Tibial nerve (tissue), 4 donors: ENCODE measurements at regions not wholly inside any gene's neighbourhood (a gene's known extent, or its start where the extent isn't known, plus 50 kb on each side); places are given as distances from the start of the nearest gene placed in this dataset.

Source experiments
- DNase-seq, 2 donors: peaks; one replicate each; pipeline ENCODE4 v3.0.0-alpha.2; 2019; ENCODE audit warnings: low spot score in 2 of 2
- H3K27ac ChIP-seq, 4 donors: fragments of 200-600 bp; sonication (generic) in 3 of 4; one replicate each; pipeline ENCODE4 v1.5.1; 2017 to 2019; ENCODE audit warnings: mild to moderate bottlenecking in 1 of 4
- H3K27me3 ChIP-seq, 2 donors: fragments of 200-600 bp; sonication (generic) in 1 of 2; one replicate each; pipeline versions ENCODE4 v1.5.1 to v1.6.0; 2017 to 2019
- H3K36me3 ChIP-seq, 3 donors: fragments of 200-600 bp; sonication (generic); one replicate each; pipeline ENCODE4 v1.5.1; 2018 to 2019
- H3K4me1 ChIP-seq, 4 donors: fragments of 200-600 bp; sonication (generic) in 3 of 4; one replicate each; pipeline ENCODE4 v1.5.1; 2017 to 2019
- H3K4me3 ChIP-seq, 4 donors: fragments of 200-600 bp; sonication (generic) in 3 of 4; one replicate each; pipeline ENCODE4 v1.5.1; 2017 to 2019; ENCODE audit warnings: mild to moderate bottlenecking in 1 of 4, moderate library complexity in 1 of 4
- H3K9me3 ChIP-seq, 4 donors: fragments of 200-600 bp; sonication (generic) in 3 of 4; one replicate each; pipeline ENCODE4 v1.5.1; 2017 to 2019
- EP300 ChIP-seq, 2 donors: sonication (generic); formaldehyde crosslinking; IDR thresholded peaks; one replicate each; pipeline ENCODE4 v1.6.1; 2017; ENCODE audit warnings: antibody characterized with exemption in 2 of 2, mild to moderate bottlenecking in 1 of 2
- POLR2A ChIP-seq, 2 donors: fragments of 450-650 bp; IDR thresholded peaks; one replicate each; pipeline ENCODE4 v1.6.1; 2017; ENCODE audit warnings: antibody characterized with exemption in 2 of 2, mild to moderate bottlenecking in 2 of 2, moderate library complexity in 2 of 2
- WGBS, 2 donors: methylation state at CpG; one replicate each; pipeline ENCODE4 v1.1.5; 2018; 5-methylcytosine and 5-hydroxymethylcytosine counted together
- TF ChIP-seq, protein P1 (sequence below), 5 experiments: fragments of 200-600 bp in 3 of 5; fragments of 450-650 bp in 2 of 5; sonication (generic) in 3 of 5; IDR thresholded peaks; one replicate each; pipeline ENCODE4 v1.5.1; 2016 to 2019; ENCODE audit warnings: antibody characterized with exemption in 5 of 5, mild to moderate bottlenecking in 3 of 5, moderate library complexity in 2 of 5

DNA sequence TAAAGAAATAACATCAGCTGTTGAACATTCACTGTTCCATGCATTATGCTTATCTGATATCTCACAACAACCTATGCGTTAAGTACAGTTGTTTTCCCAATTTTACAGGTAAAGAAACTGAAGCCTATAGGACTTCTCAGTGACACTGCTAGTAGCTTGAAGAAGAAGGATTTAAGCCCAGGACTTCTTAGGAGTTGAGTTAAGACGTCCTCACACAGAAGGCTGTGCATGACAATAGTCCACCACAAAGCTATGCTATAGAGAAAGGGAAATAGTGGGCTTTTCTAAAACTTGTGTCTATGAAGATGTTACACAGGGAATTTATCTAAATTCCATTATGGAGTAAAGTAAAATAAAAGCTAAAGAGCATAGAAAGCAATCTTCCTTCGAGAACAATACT is 120.5 kb upstream of the RASSF8 start:
- Histone ChIP-seq H3K36me3 (no peaks in the 10 kb centered on the region), H3K4me3 (no peak overlapping the region), H3K27ac (no peak overlapping the region), H3K9me3 (peaks cover 0 to 6% (median 0%) of the 10 kb centered on the region in 4 donors), H3K4me1 (no peaks in the 10 kb centered on the region), H3K27me3 (no peaks in the 10 kb centered on the region)
- DNase-seq = no peak
- TF ChIP-seq POLR2A (IDR thresholded peaks at IDR 0.05) (no peak), EP300 (IDR thresholded peaks at IDR 0.05) (no peak)
- TF ChIP-seq, protein P1, sequence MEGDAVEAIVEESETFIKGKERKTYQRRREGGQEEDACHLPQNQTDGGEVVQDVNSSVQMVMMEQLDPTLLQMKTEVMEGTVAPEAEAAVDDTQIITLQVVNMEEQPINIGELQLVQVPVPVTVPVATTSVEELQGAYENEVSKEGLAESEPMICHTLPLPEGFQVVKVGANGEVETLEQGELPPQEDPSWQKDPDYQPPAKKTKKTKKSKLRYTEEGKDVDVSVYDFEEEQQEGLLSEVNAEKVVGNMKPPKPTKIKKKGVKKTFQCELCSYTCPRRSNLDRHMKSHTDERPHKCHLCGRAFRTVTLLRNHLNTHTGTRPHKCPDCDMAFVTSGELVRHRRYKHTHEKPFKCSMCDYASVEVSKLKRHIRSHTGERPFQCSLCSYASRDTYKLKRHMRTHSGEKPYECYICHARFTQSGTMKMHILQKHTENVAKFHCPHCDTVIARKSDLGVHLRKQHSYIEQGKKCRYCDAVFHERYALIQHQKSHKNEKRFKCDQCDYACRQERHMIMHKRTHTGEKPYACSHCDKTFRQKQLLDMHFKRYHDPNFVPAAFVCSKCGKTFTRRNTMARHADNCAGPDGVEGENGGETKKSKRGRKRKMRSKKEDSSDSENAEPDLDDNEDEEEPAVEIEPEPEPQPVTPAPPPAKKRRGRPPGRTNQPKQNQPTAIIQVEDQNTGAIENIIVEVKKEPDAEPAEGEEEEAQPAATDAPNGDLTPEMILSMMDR (IDR thresholded peaks at IDR 0.05) = no peak
- 82 to 84% methylated on average over 3 of the region's 3 CpGs for WGBS, 2 donors

DNA sequence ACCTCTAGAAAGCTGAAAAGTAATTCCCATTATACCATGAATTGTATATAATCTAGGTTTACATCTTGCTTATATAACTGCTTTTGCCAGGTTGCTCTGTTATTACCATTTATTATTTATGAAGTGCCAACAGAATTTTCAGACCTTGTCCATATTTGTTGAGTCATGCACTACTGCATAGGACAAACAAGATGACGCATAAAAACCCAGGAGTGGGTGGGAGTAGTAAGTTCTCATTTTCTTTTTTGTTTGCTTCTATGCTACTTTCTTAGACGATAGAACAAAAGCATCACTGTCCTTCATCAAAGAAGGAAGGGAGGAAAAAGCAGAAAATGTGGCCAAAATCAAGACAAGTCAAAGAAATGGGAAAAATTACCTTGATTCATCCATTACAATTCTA is 119.0 kb upstream of the RASSF8 start:
- no peak for DNase-seq
- peaks cover 0 to 6% (median 0%) of the 10 kb centered on the region in 4 donors for H3K9me3 ChIP-seq
- no peak for TF ChIP-seq EP300 (IDR thresholded peaks at IDR 0.05)
- TF ChIP-seq POLR2A (IDR thresholded peaks at IDR 0.05) = no peak
- TF ChIP-seq, protein P1 (IDR thresholded peaks at IDR 0.05) = no peak
- 31 to 46% methylated on average over 2 of the region's 2 CpGs for WGBS, 2 donors
- H3K4me3 ChIP-seq = no peak overlapping the region
- H3K36me3 ChIP-seq = no peaks in the 10 kb centered on the region
- no peaks in the 10 kb centered on the region for H3K4me1 ChIP-seq
- H3K27ac ChIP-seq = no peak overlapping the region
- no peaks in the 10 kb centered on the region for H3K27me3 ChIP-seq

DNA sequence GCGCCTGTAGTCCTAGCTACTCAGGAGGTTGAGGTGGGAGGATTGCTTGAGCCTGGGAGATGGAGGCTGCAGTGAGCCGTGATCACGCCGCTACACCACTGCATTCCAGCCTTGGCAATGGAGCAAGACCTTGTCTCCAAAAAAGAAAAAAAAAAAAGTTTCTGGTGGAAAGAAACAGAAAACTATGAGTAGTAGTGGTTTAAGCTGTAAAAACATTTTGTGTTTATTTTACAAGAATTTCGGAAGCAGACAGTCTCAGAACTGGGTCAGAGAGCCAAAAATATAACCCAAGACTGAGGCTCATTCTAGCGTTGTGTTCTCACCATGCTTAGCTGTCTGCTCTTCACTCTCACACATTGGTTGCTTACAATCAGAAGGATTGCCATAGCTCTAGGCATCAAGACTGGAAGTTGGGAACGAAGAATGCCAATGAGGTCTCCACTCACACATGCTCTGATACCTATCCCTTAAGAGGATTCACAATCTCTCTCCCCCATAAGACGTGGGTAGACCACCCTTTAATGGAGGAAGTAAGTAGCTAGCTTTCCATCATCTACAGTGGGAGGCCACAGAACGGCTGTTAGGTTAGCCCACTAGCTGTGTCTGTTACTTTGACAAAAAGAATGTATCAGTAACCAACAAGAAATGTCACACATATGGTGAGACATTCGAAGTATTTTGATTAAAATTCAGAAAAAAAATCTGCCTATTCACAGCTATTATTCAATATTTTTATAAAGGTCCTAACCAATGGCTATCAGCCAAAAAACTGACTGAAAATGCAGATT is 117.6 kb upstream of the RASSF8 start:
- peak in 1 of 2 donors; percentile 6 for TF ChIP-seq EP300 (IDR thresholded peaks at IDR 0.05)
- TF ChIP-seq POLR2A (IDR thresholded peaks at IDR 0.05) = no peak
- Histone ChIP-seq H3K9me3 (peaks cover 0 to 4% (median 0%) of the 10 kb centered on the region in 4 donors), H3K27ac (no peak overlapping the region), H3K27me3 (no peaks in the 10 kb centered on the region), H3K4me1 (no peaks in the 10 kb centered on the region), H3K36me3 (no peaks in the 10 kb centered on the region), H3K4me3 (no peak overlapping the region)
- DNase-seq = no peak
- WGBS, 2 donors = 66 to 75% methylated on average over 10 of the region's 10 CpGs

DNA sequence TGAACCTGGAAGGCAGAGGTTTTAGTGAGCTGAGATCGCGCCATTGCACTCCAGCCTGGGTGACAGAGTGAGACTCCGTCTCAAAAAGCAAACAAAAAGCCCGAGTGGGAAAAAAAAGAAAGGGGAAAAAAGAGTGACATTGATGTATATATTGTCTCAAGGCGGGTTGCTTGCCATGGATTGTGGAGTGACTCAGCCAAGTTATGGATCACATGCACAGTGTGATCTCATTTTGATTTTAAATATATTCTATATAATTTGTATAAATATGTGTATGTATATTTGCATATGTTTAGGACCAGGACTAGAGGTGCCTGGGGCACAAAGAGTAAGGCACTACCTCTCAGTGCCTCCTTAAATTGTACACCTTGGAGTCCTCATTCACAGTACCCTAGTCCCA is 116.2 kb upstream of the RASSF8 start:
- H3K27ac ChIP-seq = no peak overlapping the region
- no peaks in the 10 kb centered on the region for H3K36me3 ChIP-seq
- H3K4me1 ChIP-seq = no peaks in the 10 kb centered on the region
- DNase-seq = no peak
- TF ChIP-seq, protein P1 (IDR thresholded peaks at IDR 0.05) = no peak
- TF ChIP-seq EP300 (IDR thresholded peaks at IDR 0.05) = no peak
- no peak for TF ChIP-seq POLR2A (IDR thresholded peaks at IDR 0.05)
- no peak overlapping the region for H3K4me3 ChIP-seq
- no peaks in the 10 kb centered on the region for H3K9me3 ChIP-seq
- whole genome bisulfite sequencing, 2 donors = 87 to 89% methylated on average over 5 of the region's 5 CpGs
- no peaks in the 10 kb centered on the region for H3K27me3 ChIP-seq

DNA sequence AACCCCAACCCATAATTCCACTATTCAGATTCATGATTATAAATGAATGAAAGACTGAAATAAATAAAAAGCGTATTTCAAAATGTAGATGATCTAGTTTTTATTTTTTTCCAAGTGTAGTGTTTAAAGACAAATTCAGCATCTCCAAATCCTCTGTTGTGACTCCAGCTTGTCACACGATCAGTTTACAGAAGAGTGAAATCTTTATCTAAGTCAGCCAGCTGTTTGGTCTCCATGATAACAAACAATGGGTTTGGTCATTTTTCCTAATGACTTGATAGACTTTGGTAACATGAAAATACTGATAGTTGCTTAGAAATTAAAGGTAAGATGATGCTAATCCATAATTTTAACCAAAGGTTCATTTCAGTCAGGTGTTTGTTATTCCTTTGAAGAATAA is 114.5 kb upstream of the RASSF8 start:
- DNase-seq = no peak
- 74 to 81% methylated on average over 2 of the region's 2 CpGs for WGBS, 2 donors
- H3K27me3 ChIP-seq = no peaks in the 10 kb centered on the region
- H3K27ac ChIP-seq = no peak overlapping the region
- H3K4me3 ChIP-seq = no peak overlapping the region
- no peaks in the 10 kb centered on the region for H3K36me3 ChIP-seq
- TF ChIP-seq POLR2A (IDR thresholded peaks at IDR 0.05) = no peak
- TF ChIP-seq EP300 (IDR thresholded peaks at IDR 0.05) = no peak
- TF ChIP-seq, protein P1 (IDR thresholded peaks at IDR 0.05) = no peak
- no peaks in the 10 kb centered on the region for H3K4me1 ChIP-seq
- H3K9me3 ChIP-seq = no peaks in the 10 kb centered on the region
